Neural cell (in vitro differentiated cells): ENCODE measurements at regions not wholly inside any gene's neighbourhood (a gene's known extent, or its start where the extent isn't known, plus 50 kb on each side); places are given as distances from the start of the nearest gene placed in this dataset.

Source experiments
- H2AFZ ChIP-seq: fragments of 200-600, 300-800 bp; sonication (generic), shearing (Covaris generic); 2 replicates; pipeline ENCODE4 v1.6.0; 2014; ENCODE audit warnings: low read depth, mild to moderate bottlenecking, antibody characterized with exemption, low read length, moderate library complexity
- H3F3A ChIP-seq: fragments of 200-600 bp; shearing (Covaris generic); 2 replicates; pipeline ENCODE4 v1.6.1; 2016; ENCODE audit warnings: mild to moderate bottlenecking, moderate library complexity, mixed read lengths, antibody characterized with exemption, low read length; ENCODE audit not compliant: insufficient read depth, poor library complexity, severe bottlenecking
- H3K27ac ChIP-seq: fragments of 200-600, 300-800 bp; sonication (generic), shearing (Covaris generic); 2 replicates; pipeline ENCODE4 v1.5.1; 2014; ENCODE audit warnings: mild to moderate bottlenecking, low read length, moderate library complexity
- H3K27me3 ChIP-seq: fragments of 300-800, 200-600 bp; sonication (generic), shearing (Covaris generic); 2 replicates; pipeline ENCODE4 v1.6.0; 2014; ENCODE audit warnings: mild to moderate bottlenecking, low read depth, low read length, moderate library complexity; ENCODE audit not compliant: insufficient read depth
- H3K36me3 ChIP-seq: fragments of 300-800, 200-600 bp; sonication (generic), shearing (Covaris generic); 2 replicates; pipeline ENCODE4 v1.5.1; 2014; ENCODE audit warnings: mild to moderate bottlenecking, antibody characterized with exemption, low read length, moderate library complexity; ENCODE audit not compliant: insufficient read depth
- H3K4me2 ChIP-seq: fragments of 300-800, 200-600 bp; sonication (generic), shearing (Covaris generic); 2 replicates; pipeline ENCODE4 v1.6.0; 2014; ENCODE audit warnings: mild to moderate bottlenecking, low read length
- H3K4me3 ChIP-seq: fragments of 300-800, 200-600 bp; sonication (generic), shearing (Covaris generic); 2 replicates; pipeline ENCODE4 v1.5.1; 2014; ENCODE audit warnings: mild to moderate bottlenecking, low read length, moderate library complexity
- H3K79me2 ChIP-seq: fragments of 200-600 bp; shearing (Covaris generic); replicated peaks from 2 replicates; pipeline ENCODE4 v1.6.0; 2014; ENCODE audit warnings: mild to moderate bottlenecking, low read length, moderate library complexity; ENCODE audit not compliant: insufficient read depth
- H3K9ac ChIP-seq: fragments of 300-800, 200-600 bp; sonication (generic), shearing (Covaris generic); 2 replicates; pipeline ENCODE4 v1.6.1; 2016; ENCODE audit warnings: mild to moderate bottlenecking, low read length, mixed read lengths
- H3K9me2 ChIP-seq: fragments of 200-600 bp; shearing (Covaris generic); 2 replicates; pipeline ENCODE4 v1.6.1; 2016; ENCODE audit warnings: mild to moderate bottlenecking, low read length, mixed read lengths; ENCODE audit not compliant: insufficient read depth
- H3K9me3 ChIP-seq: fragments of 200-600, 300-800 bp; sonication (generic), shearing (Covaris generic); 2 replicates; pipeline ENCODE4 v1.6.1; 2016; ENCODE audit warnings: mild to moderate bottlenecking, mixed run types, low read length, moderate library complexity, mixed read lengths
- H4K20me1 ChIP-seq: fragments of 200-600 bp; shearing (Covaris generic); 2 replicates; pipeline ENCODE4 v1.6.1; 2016; ENCODE audit warnings: mild to moderate bottlenecking, mixed run types; ENCODE audit not compliant: insufficient read depth
- CTCF ChIP-seq: fragments of 450-650 bp; IDR thresholded peaks from 2 replicates; pipeline ENCODE4 v1.5.1; 2014; ENCODE audit warnings: antibody characterized with exemption, mild to moderate bottlenecking, moderate library complexity; ENCODE audit not compliant: poor library complexity, severe bottlenecking
- EP300 ChIP-seq: fragments of 450-650 bp; conservative IDR thresholded peaks from 2 replicates; pipeline ENCODE4 v1.6.1; 2014; ENCODE audit warnings: antibody characterized with exemption, mild to moderate bottlenecking, moderate library complexity; ENCODE audit not compliant: poor library complexity, severe bottlenecking
- EZH2 ChIP-seq: fragments of 200-600, 300-800 bp; shearing (Covaris generic), sonication (generic); IDR thresholded peaks from 2 replicates; pipeline ENCODE4 v1.6.1; 2014; ENCODE audit warnings: antibody characterized with exemption, low read length, borderline replicate concordance, mild to moderate bottlenecking; ENCODE audit not compliant: insufficient read depth, poor library complexity, severe bottlenecking
- MXI1 ChIP-seq: fragments of 450-650 bp; conservative IDR thresholded peaks from 2 replicates; pipeline ENCODE4 v1.6.1; 2014; ENCODE audit warnings: antibody characterized with exemption, mild to moderate bottlenecking; ENCODE audit not compliant: poor library complexity, severe bottlenecking
- POLR2AphosphoS5 ChIP-seq: IDR thresholded peaks from 2 replicates; pipeline ENCODE4 v1.6.1; 2012
- RAD21 ChIP-seq: fragments of 450-650 bp; conservative IDR thresholded peaks from 2 replicates; pipeline ENCODE4 v1.6.1; 2014; ENCODE audit warnings: antibody characterized with exemption, mild to moderate bottlenecking, moderate library complexity
- SMC3 ChIP-seq: fragments of 450-650 bp; conservative IDR thresholded peaks from 2 replicates; pipeline ENCODE4 v1.6.1; 2014; ENCODE audit warnings: antibody characterized with exemption, mild to moderate bottlenecking, moderate library complexity; ENCODE audit not compliant: poor library complexity
- TAF1 ChIP-seq: IDR thresholded peaks from 2 replicates; pipeline ENCODE4 v1.6.1; 2012; ENCODE audit warnings: low read depth
- TF ChIP-seq, protein P1 (sequence below): IDR thresholded peaks from 2 replicates; pipeline ENCODE4 v1.6.1; 2012; ENCODE audit warnings: borderline replicate concordance

DNA sequence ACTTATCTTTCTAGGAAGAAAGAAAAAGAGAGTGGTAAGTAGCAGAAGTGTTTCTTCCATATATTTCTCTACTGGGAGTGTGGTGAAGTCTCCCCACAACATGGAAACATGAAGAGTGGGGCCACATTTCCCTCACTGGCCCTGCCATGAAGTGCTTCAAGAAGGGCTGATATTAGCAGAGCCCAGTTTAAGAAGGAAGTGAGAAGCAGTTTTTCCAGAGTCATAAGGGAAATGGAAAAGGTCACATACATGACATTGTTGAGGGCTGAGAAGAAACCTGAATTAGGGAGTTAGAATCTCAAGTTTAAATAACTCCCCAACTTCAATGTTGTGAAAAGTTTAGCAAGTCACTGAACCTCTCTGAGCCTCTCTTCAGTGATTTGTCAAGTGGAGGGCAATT, 171.9 kb upstream of the RBPJ start:
- TF ChIP-seq MXI1 (no peak), SMC3 (no peak), TAF1 (no peak), POLR2AphosphoS5 (no peak), EP300 (no peak), CTCF (no peak), EZH2 (no peak)
- TF ChIP-seq, protein P1, sequence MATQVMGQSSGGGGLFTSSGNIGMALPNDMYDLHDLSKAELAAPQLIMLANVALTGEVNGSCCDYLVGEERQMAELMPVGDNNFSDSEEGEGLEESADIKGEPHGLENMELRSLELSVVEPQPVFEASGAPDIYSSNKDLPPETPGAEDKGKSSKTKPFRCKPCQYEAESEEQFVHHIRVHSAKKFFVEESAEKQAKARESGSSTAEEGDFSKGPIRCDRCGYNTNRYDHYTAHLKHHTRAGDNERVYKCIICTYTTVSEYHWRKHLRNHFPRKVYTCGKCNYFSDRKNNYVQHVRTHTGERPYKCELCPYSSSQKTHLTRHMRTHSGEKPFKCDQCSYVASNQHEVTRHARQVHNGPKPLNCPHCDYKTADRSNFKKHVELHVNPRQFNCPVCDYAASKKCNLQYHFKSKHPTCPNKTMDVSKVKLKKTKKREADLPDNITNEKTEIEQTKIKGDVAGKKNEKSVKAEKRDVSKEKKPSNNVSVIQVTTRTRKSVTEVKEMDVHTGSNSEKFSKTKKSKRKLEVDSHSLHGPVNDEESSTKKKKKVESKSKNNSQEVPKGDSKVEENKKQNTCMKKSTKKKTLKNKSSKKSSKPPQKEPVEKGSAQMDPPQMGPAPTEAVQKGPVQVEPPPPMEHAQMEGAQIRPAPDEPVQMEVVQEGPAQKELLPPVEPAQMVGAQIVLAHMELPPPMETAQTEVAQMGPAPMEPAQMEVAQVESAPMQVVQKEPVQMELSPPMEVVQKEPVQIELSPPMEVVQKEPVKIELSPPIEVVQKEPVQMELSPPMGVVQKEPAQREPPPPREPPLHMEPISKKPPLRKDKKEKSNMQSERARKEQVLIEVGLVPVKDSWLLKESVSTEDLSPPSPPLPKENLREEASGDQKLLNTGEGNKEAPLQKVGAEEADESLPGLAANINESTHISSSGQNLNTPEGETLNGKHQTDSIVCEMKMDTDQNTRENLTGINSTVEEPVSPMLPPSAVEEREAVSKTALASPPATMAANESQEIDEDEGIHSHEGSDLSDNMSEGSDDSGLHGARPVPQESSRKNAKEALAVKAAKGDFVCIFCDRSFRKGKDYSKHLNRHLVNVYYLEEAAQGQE, result no peak
- Histone ChIP-seq H3K9me2 (no peaks in the 10 kb centered on the region), H2AFZ (no peak overlapping the region), H3K4me3 (no peak overlapping the region), H3K79me2 (no peaks in the 10 kb centered on the region), H3K27me3 (no peaks in the 10 kb centered on the region), H3K9ac (no peak overlapping the region), H3F3A (no peaks in the 10 kb centered on the region), H3K36me3 (no peaks in the 10 kb centered on the region), H3K27ac (no peak overlapping the region), H3K4me2 (no peak overlapping the region), H3K9me3 (no peaks in the 10 kb centered on the region), H4K20me1 (no peaks in the 10 kb centered on the region)

DNA sequence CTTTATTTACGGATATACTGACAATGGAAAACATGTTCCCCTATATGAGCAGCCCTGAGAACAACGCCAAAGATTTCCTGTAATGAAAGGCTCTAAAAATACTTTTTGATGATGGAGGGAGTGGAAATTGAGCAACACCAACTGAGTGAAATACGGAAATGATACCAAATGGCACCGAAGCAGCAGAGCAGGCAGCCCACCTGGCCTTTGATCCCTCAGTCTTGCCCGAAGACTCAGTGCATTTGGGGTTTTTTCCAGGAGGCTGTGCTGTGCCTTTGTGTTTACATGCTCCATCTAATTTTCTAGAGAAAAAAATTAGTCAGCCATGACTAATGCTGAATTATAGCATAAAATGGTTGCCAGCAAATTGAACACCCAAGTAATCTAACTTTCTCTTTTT, 169.9 kb upstream of the RBPJ start:
- H3K9me2 ChIP-seq, result no peaks in the 10 kb centered on the region
- no peaks in the 10 kb centered on the region for H3F3A ChIP-seq
- no peak overlapping the region for H3K9ac ChIP-seq
- no peak overlapping the region for H3K4me3 ChIP-seq
- H3K27me3 ChIP-seq, result no peaks in the 10 kb centered on the region
- no peaks in the 10 kb centered on the region for H3K36me3 ChIP-seq
- H3K4me2 ChIP-seq, result no peak overlapping the region
- H2AFZ ChIP-seq, result no peak overlapping the region
- H4K20me1 ChIP-seq, result no peaks in the 10 kb centered on the region
- H3K27ac ChIP-seq, result no peak overlapping the region
- H3K9me3 ChIP-seq, result no peaks in the 10 kb centered on the region
- no peaks in the 10 kb centered on the region for H3K79me2 ChIP-seq
- no peak for TF ChIP-seq MXI1
- no peak for TF ChIP-seq TAF1
- TF ChIP-seq CTCF, result no peak
- no peak for TF ChIP-seq EP300
- no peak for TF ChIP-seq POLR2AphosphoS5
- TF ChIP-seq EZH2, result no peak
- TF ChIP-seq SMC3, result no peak
- no peak for TF ChIP-seq RAD21
- TF ChIP-seq, protein P1, result no peak
